ENCODE measurements at regions not wholly inside any gene's neighbourhood (a gene's known extent, or its start where the extent isn't known, plus 50 kb on each side); places are given as distances from the start of the nearest gene placed in this dataset.

DNA sequence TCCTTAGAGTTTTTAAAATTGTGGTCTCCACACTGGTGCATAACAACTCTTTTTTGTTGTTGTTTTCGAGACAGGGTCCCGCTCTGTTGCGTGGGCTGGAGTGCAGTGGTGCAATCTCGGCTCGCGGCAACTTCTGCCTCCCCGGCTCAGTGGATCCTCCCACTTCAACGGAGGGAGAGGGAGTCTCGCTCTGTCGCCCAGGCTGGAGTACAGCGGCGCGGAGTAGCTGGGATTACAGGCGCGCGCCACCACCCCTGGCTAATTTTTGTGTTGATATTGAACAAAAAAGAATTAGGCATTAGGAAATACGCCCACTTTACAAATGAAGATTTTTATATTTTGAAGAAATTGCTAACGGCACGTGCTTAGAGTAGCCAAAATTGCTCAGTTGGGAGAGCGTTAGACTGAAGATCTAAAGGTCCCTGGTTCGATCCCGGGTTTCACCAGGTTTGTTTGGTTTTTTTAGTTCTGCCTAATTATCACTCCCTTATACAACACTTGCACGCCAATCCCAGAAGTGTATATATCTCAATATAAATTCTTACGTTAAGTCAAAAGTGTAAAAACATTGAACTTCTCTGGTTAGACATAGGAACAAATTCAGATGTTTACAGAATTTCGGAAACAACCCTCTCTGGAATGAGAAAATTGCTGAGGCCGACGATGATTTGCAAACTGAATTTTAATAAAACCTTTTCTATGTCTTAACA, 159.6 kb downstream of the TRIM27 start:
- TF ChIP-seq, protein P1, sequence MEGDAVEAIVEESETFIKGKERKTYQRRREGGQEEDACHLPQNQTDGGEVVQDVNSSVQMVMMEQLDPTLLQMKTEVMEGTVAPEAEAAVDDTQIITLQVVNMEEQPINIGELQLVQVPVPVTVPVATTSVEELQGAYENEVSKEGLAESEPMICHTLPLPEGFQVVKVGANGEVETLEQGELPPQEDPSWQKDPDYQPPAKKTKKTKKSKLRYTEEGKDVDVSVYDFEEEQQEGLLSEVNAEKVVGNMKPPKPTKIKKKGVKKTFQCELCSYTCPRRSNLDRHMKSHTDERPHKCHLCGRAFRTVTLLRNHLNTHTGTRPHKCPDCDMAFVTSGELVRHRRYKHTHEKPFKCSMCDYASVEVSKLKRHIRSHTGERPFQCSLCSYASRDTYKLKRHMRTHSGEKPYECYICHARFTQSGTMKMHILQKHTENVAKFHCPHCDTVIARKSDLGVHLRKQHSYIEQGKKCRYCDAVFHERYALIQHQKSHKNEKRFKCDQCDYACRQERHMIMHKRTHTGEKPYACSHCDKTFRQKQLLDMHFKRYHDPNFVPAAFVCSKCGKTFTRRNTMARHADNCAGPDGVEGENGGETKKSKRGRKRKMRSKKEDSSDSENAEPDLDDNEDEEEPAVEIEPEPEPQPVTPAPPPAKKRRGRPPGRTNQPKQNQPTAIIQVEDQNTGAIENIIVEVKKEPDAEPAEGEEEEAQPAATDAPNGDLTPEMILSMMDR (IDR thresholded peaks at IDR 0.05; ENCODE audit: insufficient read depth, low read depth, low read length): no peak
- no peak for TF ChIP-seq EZH2 (IDR thresholded peaks at IDR 0.05; ENCODE audit: insufficient read depth, low read length)
